DOHH2 (cell line): ENCODE measurements at regions not wholly inside any gene's neighbourhood (a gene's known extent, or its start where the extent isn't known, plus 50 kb on each side); places are given as distances from the start of the nearest gene placed in this dataset.

ENCODE experiments used
- EZH2phosphoT487 ChIP-seq: fragments of 200-600 bp; sonication (generic); IDR thresholded peaks from 2 replicates; pipeline ENCODE4 v1.6.1; 2017; ENCODE audit warnings: borderline replicate concordance, mild to moderate bottlenecking, antibody characterized with exemption, low read length, moderate library complexity, mixed read lengths
- TF ChIP-seq, protein P1 (sequence below): fragments of 200-600 bp; sonication (generic); IDR thresholded peaks from one replicate; pipeline ENCODE4 v1.5.1; 2014; ENCODE audit warnings: antibody characterized with exemption, mild to moderate bottlenecking, low read depth, low read length; ENCODE audit not compliant: poor library complexity, severe bottlenecking

DNA sequence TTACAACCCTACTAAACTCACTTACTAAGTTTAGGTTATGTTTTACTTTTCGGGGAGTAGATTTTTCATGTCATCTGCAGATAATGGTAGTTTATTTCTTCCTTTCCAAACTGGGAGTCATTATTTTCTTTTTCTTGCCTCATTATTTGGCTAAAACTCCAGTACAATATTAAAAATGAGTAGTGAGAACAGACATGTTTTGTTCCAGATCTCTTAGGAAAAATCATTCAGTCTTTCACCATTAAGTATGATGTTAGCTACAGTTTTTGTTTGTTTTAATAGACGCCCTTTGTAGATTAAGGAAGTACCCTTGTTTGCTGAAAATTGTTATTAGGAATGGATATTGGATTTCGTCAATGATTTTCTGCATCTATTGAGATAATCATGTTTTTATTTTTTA, 472.0 kb upstream of the PAPPA start:
- TF ChIP-seq, protein P1, sequence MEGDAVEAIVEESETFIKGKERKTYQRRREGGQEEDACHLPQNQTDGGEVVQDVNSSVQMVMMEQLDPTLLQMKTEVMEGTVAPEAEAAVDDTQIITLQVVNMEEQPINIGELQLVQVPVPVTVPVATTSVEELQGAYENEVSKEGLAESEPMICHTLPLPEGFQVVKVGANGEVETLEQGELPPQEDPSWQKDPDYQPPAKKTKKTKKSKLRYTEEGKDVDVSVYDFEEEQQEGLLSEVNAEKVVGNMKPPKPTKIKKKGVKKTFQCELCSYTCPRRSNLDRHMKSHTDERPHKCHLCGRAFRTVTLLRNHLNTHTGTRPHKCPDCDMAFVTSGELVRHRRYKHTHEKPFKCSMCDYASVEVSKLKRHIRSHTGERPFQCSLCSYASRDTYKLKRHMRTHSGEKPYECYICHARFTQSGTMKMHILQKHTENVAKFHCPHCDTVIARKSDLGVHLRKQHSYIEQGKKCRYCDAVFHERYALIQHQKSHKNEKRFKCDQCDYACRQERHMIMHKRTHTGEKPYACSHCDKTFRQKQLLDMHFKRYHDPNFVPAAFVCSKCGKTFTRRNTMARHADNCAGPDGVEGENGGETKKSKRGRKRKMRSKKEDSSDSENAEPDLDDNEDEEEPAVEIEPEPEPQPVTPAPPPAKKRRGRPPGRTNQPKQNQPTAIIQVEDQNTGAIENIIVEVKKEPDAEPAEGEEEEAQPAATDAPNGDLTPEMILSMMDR = no peak
- TF ChIP-seq EZH2phosphoT487 = no peak
